ENCODE measurements at regions not wholly inside any gene's neighbourhood (a gene's known extent, or its start where the extent isn't known, plus 50 kb on each side); places are given as distances from the start of the nearest gene placed in this dataset.

DNA sequence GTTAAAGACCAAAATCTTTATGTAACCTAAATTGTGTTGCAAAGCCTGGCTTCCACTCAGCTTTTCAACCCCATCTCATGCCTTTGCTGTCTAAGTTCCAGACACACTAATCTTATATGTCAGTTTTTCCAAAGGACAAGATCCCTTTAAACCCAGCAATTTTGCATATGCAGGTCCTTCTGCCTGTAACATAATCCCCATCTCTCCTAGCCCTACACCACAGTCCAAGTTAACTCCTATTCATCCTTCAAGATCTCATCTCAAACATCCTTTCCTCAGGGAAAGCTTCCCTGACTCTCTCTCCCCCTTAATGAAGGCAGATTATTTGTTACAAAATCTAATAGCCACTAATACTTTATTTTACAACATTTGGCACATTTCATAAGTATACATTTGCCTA is 366.3 kb downstream of the PLPP3 start:
- DNase-seq: no peak

DNA sequence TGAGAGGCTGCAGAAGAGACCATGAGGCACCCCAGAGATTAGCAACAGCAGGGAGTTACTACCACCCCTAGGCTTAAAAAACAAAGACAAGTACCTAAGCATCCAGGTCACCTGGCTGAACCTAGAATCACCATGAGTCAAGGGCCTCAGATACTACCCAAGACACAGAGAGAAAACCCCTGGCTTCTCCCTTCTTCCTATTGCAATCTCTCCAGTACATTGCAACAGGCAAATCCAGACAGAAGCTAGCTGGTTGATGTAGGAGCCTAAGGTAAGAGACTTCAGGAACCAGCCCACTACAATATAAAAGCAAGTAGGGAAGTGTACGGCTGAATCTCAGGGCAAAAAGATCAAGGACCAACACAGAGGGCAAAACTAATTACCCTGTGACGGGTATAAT is 367.2 kb downstream of the PLPP3 start:
- no peak for DNase-seq

DNA sequence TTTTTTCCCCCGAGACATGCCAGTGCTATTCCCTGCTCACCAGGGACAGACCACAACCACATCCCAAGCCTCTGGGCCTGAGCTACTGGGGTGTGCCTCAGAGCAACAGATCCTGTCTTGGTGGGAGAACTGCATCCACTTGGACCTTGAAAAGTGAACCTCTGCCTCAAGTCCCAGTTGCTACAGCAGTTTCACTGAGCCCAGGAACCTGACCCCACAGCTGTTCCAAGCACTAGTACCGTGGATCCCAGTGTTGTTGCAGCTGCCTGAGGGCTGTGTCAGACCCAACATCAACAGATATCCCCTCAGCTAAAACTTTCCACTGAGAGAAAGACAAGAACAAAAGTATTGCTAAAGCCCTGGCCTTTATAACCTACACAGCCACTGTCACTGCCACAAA is 373.0 kb downstream of the PLPP3 start:
- no peak for DNase-seq

DNA sequence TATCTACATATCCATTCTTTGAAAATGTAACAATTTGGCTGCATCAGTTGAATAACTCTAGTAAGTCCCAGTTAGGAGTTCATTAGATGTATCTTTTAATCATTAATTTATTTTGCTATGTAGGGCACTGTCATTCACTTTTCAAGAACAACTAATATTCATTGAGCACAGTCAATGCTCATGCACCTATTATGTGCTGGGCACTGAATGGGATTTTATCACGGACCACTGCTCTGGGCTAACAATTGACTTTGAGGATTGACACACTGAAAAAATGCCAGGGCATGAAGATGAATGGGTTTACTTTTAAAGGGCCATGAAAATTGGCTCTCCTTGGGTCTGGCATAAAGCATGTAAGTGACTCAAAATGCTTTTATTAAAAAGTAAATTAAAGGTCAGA is 375.2 kb downstream of the PLPP3 start:
- no peak for DNase-seq

DNA sequence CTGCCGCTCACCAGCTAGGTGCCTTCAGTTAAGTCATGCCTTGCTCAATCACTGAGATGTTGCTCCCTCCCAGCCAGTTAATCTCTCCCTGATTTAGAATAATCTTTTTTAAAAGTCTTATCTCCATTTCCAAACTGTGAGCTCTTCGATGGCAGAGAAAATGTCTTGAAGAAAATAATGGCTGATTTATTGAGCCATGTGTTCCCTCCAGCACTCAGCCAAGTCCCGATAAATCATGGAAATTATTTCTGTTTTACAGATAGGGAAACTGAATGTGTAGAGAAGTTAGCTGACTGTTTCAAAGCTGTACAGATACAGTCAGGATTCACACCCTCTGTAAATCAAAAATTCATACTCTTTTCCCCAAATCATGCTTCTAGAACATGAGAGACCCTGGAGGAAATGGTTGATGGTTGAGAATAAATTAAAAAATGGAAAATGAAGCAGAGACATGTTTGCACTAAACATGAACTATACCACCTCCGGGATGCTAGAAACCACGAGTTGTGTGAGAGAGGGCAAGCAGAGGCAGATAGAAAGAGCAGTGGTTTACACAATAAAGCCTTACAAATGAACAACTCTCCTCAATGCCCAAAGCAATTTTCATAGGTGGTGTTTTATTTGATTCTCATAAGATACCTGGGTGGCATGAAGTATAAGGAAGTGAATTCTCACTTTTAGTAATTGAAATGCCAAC is 376.4 kb downstream of the PLPP3 start:
- no peak for DNase-seq

DNA sequence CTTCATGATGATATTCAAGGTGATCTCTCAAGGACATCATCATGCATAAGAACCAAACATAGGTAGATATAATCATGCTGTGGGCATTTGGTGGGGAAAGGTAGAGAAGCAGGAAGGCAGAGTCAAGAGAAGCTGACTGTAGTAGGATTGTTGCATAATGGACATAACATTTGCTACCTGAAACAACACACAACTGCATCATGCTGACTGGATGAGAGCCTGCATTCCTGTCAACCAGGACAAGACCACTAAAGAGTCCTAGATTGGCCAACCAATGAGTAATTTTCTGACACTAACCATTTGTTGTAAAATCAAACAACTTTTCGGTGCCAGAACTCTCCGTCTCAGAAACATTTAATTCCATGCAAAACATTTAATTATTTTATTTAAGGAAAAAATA is 377.2 kb downstream of the PLPP3 start:
- no peak for DNase-seq

DNA sequence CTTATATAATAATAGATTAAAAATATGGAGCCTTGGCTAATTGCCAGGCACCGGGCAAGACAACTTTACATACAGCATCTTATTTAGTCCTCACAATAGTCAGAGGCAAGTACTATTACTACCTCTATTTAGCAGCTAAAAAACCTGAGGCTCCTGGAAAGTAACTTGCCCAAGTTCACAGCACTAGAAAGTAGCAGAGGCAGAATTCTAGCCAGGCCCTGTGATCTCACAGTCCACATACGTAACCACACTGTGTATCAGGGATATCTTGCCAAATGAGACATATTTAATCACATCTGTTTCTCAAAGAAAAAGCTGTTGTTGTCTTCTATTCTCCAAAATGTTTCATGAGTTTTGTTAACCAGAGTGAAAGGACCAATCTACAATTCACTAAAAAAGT is 378.5 kb downstream of the PLPP3 start:
- DNase-seq: no peak

DNA sequence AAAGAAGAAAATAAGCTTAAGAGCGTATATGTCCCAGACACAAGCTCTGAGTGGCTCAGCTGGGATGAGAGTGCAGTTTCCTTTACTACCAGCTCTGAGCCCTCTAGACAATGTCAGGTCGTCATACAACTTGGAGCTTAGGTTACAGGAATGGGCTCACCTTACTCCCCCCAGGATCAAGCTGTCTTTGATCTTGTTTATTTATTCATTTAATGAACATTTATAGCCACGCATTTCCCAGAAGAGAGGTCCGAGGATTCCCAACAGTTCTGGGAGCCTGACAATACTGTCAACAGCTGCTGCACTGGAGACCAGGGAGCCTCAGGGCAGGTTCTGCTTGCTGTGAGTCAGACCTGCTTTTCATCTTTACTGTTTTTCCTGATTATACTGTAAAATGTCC is 378.9 kb downstream of the PLPP3 start:
- DNase-seq: no peak

DNA sequence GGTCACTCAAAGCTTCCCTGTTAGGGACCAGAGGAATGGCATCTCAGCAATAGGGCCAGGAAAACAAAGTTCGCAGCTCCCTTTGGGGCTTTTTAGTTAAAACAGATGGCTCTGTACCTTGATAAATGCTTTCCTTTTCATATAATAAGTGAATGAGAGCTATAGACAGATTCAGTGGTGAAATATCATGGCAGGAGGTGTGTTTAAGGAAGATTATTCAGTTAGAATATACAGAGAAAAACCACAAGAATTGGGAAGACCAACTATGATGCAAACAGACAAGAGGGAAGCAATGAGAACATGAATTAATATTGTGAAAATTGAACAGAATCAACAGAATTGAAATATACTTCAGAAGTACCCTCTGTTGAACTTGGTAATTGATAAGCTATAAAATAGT is 379.4 kb downstream of the PLPP3 start:
- no peak for DNase-seq

DNA sequence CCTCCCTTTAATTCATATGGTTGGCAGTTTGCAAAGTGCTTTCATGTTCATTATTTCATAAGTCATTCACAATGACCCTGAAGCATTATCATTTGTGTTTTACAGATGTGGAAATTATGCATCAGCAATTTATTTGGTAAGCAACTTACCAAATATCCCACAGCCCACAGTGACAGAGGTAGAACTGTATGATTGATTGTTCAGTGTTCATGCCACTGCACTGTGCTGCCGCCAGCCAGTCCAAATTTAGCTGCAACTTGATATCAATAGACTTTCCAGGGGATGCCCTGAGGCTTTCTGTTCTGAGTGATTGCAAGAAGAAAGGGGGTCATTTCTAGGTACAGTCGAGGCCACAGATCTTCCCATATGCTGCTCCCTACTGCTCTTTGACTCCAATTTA is 380.3 kb downstream of the PLPP3 start:
- DNase-seq: no peak

DNA sequence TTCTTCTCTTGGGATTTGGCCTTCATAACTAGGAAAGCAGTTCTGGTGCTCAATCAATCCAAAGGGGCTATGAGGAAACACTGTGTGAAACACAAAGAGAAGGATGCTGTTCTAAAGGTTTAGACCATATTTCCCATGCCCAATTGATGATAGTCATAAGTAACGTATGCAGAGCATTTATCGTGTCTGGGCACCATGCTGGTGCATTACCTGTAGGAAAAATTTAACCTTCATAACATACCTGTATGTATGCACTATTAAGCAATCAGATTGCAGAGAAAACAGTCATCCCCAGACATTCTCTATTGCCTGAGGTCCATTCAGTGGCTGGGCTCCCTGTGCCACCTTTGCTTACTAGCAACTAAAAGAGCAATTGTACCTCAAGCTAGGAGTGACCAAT is 381.4 kb downstream of the PLPP3 start:
- DNase-seq: no peak

DNA sequence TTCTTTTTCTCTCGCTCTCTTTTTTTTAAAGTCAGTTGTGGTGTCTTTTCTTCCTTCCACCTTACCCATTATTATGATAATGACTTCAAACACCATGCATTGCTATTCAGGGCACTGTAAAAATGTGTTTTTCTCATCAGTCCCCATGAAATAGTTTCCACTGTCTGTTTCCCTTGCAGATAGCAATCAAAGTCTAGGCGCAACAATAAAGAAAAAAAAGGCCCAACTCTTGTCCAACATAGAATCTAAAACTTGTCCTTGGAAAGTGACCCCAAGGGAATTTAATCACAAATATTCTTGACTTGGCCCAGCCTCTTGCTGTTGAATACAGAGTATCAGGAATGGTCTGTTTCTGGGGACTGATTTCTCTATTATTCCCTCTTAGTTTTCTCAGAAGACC is 382.5 kb downstream of the PLPP3 start:
- no peak for DNase-seq

DNA sequence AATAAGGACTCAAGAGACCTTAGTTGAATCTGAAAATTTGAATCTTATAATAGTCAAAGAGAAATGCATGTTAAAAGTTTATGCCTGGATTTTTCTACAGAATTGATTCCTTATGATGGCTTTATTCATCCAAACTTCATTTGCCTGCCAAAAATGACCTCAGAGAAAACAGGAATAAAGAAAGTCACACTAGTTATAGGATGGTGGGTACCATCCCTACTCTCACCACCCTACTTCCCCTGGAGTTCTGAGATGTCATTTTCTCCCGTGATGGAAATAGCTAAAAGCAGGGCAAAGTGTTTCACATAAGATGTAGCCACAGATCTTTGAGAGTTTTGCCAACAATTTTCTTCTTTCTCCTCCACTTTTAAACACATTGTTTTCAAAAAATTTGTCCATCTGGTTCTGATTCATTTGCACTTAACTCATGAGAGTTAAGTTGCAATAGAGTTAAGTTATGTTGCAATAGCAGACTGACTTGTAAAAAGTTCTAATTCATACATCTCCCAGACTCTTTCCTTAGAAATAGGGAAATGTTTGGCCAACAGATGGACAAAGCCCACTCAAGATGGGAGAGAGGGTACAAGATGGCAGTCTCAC is 384.6 kb downstream of the PLPP3 start:
- no peak for DNase-seq

DNA sequence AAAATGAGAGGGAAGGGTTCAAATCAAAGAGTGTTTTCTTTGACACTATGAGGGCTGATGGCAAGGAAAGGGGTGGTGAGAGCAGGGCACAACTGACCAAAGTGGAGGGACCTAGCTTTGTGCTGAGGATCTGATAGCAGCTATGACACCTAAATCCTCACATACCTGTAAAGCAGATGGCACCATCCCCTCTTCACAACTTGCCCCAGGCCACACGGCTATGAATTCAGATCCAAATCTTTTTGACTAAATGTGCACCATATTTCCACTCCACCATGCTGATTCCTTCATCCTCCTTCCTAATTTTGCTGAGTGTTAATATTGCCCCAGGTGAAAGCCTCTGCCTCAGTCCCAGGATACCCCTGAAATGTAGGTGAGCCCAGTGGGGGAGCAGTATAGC is 385.7 kb downstream of the PLPP3 start:
- no peak for DNase-seq

DNA sequence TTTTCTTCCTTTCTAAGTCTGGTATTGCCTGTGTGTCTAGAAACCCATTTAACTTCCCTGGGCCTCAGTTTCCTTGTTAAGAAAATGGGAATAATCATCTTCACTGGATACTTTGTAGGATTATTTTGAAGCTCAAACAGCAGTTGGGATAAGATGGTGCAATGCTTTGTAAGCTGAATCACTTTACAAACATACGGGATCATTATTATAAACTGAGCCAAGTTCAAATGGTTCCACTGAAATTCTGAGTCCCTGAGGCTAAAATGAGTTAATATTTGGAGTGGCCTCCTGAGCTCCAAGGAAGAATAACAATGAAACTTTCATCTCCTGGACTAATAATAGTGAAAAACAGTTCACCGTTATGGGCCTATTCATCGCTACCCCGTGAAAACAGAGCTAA is 388.0 kb downstream of the PLPP3 start:
- no peak for DNase-seq

DNA sequence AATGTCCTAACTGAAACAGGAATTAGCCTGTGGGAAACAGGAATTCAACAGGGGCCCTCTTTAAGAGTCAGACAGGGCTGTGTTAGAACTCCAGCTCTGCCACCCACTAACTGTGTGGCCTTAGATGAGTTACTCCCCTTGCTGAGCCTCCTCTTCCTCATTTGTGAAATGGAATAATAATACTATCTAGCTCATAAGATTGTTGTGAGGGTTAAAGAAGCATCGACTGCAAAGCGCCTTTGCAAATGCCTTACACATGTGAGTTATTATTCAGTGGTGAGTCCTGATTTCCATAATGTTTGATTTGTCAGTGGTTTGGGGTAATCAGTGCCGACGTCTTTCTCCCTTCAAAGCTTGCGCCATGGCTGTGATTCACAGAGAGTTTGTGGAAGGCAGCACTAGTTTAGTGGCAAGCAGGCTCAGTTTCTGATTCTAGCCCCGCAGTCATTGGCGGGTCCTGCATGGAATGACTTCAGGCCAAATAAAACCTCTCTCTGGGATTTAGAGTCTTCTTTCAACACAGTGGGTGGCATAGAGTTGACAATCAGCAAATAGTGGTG is 388.5 kb downstream of the PLPP3 start:
- no peak for DNase-seq

DNA sequence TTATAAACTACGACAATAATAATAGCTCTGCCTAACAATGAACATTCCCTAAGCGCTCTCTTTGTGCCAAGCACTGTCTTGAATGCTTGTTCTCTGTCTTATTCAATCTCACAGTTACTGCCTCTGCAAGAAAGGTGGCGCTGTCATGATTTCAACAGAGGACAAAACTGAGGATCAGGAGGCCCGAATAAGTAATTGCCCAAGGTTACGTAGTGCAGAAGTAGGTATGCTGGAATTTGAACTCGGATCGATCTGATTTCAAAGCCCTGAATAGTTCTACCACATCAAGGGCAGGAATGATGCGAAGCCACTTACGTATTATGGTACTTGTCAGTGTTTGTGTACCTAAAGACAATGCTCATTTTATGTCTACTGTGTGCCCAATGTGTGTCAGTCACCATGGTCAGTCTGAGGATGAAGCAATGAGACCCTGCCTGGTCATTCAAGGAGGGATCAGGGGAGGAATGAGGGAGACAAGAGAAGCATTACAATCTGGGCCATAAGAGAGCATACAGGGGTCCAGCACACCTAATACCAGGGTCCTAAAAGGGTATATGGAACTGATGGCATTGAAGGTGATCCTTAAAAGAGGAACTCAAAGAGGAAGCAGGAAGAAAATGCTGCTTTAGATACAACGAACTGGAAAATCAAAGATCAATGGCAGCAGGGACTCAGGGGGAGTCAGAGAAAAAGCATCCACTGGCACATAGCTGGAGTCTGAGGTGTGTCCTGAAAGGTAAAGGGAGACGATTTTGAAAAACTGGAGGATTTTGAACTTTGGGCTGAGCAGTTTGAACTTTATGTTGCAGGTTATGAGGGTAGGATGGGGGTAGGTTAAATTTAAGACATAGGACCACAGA is 389.2 kb downstream of the PLPP3 start:
- DNase-seq: no peak

DNA sequence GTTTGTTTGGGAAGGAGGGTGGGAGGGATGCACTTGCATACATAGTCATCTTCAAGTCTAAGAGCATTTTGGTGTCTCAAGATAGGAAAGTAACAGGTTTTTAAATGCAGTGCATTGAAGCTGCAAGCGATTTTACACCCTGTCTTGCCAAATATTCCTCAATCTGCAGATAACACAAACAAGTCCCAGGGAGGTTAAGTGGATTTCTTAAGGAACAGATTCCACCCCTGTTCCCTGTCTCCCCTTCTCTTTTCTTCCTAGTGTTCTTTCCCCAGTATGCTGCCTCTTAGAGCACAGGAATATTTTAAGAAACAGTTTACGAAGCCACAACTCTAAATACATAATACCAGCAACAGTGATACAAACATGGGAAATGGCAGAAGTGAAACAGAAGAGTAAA is 389.9 kb downstream of the PLPP3 start:
- DNase-seq: no peak

DNA sequence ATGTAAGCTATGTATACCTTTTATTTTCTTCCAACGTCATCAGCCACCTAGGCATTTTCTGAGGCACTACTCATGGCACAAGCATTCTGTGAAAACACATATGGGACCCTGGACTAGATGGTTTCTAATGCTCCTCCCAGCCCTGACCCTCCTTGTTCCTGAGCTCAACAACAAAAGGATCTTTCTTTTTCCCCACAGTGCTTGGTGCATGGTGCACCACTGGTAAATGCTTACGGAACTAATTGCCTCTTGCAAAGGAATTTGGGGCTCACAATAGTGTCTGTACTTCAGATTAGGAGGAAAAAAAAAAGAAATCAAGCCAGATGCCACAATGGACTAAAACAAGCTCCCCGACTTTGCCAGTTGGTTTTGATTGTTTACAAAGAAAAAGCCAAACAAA is 390.5 kb downstream of the PLPP3 start:
- no peak for DNase-seq

DNA sequence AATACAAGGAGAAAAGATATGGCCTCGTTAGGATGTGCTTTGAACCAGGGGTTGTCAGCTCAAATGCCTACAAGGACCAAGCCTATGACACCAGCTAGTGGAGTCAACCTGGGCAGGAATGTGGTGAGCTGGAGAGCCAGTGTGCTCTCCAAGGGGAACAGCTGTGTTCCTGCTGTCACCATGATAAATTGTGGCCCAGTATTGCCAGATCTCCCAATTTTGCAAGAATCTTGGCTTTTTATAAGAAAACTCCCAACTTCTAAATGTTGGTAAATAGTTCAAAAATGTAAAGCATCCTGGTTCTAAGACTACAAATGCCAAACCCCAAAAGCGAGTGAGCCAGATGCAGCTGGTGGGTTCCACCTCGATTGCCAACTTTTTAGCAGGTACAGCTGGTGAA is 391.1 kb downstream of the PLPP3 start:
- no peak for DNase-seq

DNA sequence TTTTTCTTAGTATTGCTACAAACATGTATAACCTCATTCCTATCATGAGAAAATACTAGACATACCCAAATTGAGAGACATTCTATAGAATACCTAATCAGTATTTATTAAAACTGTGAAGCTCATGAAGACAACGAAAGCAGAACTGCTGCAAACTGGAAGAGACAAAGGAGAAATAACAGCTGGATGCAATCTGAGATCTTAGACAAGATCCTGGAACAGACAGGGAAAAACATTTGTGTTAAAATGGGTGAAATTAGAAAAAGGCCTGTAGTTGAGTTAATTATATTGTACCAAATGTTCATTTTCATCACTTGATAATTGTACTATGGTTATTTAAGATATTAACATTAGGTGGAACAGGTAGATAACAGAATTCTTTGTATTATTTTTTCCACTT is 392.0 kb downstream of the PLPP3 start:
- DNase-seq: no peak

DNA sequence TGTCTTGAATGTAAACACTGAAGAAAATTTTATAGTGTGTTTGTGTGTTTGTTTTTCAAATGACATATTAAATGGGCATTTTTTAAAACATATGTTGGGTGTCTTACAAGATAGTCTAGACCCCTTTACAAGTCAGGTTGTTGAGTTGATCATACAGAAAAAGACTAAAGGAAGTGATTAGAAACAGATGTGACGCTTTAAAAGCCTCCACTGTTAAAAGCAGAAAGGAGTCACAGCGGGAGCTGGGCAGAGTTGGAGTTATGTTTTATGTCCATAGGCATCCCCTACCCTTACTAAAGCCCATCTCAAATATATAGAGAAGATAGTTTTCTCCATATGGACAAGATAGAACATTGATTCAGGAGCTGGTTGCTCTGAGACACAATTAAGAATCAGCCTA is 393.9 kb downstream of the PLPP3 start:
- no peak for DNase-seq

DNA sequence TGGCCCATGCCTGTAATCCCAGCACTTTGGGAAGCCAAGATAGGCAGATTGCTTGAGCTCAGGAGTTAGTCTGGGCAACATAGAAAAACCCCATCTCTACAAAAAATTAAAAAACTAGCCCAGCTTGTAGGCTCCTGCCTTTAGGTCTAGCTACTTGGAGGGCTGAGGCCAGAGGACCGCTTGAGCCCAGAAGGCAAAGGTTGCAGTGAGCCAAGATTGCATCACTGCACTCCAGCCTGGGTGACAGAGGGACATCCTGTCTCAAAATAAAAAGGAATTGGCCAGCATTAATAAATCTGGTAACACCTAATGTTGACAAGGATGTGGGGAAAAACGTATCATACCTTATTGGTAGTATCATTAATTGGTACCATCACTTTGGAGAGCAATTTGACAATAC is 396.2 kb downstream of the PLPP3 start:
- DNase-seq: no peak

All from activated naive CD4-positive, alpha-beta T cell treated with anti-CD3 and anti-CD28 coated beads, Interleukin-2, amount 50 U/mL, for 16 hours (primary cell).